RCC 7860 (cell line): ENCODE measurements at regions not wholly inside any gene's neighbourhood (a gene's known extent, or its start where the extent isn't known, plus 50 kb on each side); places are given as distances from the start of the nearest gene placed in this dataset.

ENCODE experiments used
- DNase-seq: peaks from one replicate; pipeline ENCODE4 v3.0.0-alpha.2; 2015; ENCODE audit warnings: low spot score
- FAIRE-seq: peaks from 2 replicates; lab custom pipeline; 2012; peaks lifted over from hg19 to GRCh38; lab: Jason Lieb, UNC

DNA sequence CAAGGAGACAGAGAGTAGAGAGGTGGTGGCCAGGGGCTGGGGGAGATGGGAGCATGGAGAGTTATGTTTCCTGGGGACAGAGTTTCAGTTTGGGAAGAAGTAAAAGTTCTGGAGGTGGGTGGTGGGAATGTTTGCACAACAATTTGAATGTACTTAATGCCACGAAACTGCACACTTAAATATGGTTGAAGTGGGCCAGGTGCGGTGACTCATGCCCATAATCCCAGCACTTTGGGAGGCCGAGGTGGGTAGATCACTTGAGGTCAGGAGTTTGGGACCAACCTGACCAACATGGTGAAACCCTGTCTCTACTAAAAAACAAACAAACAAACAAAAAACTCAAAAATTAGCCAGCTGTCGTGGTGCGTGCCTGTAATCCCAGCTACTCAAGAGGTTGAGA lies 137.2 kb downstream of the PFKFB3 start:
- no peak for FAIRE-seq
- DNase-seq, result no peak

DNA sequence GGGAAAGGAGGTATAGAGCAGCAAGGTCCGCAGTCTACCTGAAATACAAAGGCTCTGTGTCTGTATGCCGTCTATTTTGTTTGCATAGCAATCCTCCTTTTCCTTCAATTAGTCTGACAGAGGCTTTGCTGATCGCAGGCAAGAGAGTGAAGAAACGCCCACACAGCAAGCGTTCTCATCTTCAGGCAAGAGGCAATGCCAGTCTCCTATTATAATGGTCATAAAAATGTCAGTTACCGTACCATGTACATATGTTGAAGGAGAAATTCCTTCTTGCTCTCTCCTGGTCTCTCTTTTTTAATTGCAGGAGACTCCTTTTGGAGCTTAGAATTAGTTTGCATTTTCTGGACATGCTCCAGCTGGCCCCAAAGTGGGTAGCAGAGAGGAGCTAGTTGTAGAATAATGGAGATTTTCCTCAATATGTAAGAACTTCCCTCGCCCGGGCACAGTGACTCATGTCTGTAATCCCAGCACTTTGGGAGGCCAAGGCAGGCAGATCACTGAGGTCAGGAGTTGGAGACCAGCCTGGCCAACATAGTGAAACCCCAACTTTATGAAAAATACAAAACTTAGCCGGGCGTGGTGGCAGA lies 139.5 kb downstream of the PFKFB3 start:
- DNase-seq, result no peak
- FAIRE-seq, result no peak

DNA sequence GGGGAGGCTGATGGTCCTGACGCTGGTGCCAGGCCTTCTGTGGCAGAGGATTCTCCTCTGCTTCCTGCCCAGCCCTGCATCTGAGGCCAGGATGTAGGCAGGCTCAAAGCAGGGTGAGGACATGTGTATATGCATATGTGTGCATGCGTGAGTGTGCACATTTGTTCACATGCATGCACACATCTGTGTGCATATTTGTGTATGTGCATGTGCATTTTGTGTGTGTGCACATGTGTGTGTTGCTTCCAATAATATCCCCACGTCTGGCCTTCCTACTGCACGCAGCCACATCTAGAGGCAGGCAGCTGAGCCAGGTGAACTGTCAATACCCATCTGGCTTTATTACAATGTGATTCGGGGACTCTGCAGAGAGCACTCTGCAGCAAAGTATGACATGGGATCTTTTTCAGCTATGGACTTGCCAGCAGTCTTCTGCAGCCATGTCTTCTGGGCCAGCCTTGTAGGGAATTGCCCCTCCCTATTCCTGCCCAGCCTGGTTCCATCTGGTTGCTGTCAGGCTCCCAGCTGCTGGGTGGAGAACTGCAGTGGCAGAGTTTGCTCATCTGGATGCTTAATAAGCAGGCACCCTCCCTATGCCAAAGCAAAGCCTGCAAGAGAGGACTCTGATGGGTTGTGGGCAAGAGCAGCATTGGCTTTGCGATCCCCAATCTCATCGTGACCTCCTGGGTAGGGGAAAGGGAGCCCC lies 140.7 kb downstream of the PFKFB3 start:
- DNase-seq, result no peak
- no peak for FAIRE-seq

DNA sequence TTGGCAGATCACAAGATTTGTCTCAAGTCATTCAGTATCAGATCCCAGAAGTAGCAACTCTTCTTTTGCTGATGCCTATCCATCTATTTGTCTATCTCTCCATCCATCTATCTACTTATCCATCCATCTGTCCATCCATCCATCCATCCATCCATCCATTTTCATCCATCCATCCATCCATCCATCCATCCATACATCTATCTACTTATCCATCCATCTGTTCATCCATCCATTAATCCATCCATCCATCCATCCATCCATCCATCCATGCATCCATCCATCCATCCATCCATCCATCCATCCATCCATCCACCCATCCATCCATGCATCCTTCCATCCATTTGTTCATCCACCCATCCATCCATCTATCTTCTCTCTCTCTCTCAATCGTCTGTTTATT lies 142.7 kb downstream of the PFKFB3 start:
- FAIRE-seq, result no peak
- no peak for DNase-seq

DNA sequence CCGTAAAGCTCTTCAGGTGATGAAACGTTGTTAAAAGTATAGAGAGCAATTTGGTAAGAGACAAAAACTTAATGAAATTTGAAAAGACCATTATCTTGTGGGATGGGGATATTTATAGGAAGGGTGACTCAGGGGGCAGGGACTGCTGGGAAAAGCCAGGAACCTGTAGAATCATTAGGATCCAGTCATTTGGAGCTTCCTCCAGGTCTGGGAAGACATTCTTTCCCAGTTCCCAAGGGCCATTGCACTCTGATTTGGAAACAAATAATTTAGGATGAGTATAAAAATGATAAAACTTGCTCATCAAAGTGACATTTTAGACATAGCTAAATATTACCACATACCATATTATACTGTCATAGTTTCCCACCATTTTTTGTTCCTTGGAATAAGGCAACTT lies 143.9 kb downstream of the PFKFB3 start:
- DNase-seq (no peak), FAIRE-seq (no peak)

DNA sequence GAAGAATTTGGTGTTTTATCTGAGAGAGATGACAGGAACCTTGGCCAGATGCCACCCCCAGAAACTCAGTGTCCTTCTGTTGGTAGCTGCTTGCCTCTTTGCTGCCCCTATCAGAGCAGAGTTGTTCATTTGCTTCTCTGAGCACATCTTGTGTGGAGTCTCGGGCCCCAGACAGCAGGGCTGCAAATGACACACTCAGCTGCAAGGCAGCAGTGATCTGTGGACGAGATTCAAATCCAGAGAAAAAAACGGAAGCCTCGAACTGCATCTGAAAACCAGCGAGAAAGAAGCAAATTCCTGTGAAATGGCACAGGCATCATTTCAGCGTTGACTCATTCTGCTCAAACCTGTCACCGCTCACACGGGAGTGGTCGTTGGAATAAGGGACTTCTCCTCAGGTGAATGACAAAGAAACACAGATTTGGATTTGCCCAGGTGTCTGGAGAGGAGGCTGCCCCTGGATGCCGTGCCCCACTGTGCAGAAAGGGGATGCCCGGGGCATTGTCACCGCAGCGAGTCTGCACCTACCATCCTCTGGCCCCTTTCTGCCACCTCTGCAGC lies 144.7 kb downstream of the PFKFB3 start:
- FAIRE-seq (peak; percentile 60), DNase-seq (peak; percentile 35)

DNA sequence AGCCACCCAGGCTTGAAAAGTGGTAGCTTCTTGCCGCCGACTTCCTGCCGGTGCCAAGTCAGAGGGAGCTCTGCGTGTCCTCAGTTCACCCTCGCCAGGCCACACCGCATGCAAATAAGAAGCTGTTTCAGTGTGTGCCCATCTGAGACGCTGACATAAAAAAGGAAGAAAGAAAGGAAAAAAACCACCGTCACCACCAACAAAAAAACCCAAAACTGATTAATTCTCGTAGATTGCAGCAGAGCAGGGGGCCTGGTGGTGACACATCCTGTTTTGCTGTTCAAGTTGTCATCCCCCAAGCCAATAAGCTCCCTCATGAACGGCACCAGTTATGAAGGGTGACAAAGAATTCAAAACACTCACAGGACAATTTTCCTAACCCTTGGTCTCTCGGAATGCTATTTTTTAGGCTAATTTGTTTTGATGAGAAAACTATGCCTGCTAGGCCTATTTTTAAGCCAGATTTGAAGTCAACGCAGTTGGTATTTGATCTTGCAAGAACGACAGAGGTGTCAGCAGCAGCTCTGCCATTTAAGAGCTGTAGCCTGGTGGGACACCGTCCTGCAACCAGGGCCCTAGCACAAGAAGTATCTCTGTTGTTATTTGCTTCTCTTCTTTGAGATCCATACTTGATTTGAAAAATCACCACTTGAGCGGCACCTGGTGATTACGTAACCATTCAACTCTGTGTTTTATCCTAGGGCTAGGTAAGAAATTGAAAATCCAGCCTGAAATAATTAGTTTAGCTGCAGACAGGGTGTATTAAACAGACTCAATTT lies 145.6 kb downstream of the PFKFB3 start:
- FAIRE-seq, result peak; percentile 91
- DNase-seq, result peak; percentile 67

DNA sequence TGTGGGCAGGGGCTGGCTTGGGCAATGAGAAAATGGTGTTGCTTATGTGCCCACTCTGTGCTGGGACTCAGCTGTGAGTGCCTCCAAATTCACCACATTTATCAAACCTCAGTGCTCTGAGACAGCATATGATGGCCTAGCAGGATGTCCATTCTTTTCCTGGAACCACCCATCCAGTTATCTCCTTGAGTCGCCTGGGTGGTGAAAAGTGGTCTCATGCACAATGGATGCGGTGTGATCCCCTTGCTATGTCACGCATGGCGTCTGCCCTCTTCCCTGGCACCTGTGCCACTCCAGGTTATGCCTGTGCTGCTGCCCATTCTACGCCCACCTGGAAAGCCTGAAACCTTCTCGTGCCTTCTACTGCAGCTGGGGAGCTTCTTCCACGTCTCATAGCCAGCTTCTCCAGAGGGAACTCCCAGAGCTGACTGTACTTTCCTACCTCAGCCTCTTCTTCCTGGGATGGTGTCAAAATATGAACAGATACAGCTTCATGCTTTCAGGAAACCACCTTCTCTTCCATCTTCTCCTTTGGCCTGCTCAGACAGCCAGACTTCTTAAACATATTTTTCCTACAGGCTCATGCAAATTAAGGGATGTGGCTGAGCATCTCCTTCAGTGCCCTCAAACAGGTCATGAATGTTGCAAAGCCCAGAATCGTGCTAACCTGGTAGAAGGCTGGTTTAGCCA lies 147.3 kb downstream of the PFKFB3 start:
- DNase-seq (no peak), FAIRE-seq (no peak)

DNA sequence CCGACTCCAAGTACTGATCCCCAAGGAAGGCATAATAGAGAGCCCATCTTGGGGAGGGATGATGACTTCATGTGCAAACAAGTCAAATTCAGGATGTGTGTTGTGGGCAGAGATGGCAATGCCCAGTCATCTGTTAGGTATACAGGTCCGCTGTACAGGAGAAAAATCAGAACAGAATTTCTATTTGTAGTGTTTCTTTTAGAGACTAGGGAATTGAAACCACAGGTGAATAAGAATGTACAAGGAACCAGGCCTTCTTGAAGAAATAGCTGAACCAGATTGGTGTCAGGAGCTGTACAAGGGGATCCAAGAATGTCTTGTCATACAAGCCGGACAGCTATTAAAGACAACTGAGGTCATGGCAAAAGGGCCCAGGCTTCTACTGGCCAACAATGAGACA lies 147.9 kb downstream of the PFKFB3 start:
- DNase-seq (no peak), FAIRE-seq (no peak)

DNA sequence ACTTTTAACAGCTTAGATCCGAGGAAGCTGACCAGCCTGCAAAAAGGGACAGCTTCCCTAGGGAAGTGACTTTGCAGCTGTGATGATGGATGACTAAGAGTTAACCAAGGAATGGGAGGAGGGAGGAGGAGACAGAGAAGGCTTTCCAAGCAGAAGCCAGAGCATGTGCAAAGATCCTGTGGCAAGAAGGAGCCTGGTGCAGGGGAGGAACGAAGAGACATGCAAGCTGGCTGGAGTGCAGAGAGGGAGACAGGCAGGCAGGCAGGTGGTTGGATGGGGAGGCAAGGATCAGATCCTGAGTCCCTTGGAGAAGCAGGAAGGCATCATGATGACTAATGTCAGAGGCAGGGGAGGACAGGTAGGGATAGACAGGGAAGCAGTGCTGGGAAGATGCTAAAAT lies 148.8 kb downstream of the PFKFB3 start:
- FAIRE-seq, result no peak
- DNase-seq, result peak; percentile 33

DNA sequence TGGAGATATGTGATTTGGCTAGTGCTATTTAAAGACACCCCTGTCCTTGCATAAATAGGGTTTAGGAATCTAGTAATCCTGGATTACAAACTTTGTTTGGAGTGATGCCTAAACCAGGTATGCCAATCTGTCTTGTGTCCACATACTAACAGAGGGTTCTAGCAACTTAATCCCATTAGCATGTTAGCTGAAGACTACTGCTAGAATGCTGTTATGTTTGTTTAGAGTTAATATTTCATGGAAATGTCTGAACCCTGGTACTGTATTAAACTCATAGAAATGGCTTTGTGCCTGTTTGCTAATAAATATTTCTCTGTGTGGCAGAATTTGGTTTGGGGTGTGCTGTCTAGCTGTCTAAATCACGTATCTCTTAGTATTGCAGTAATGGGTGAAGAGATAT lies 150.8 kb downstream of the PFKFB3 start:
- DNase-seq, result no peak
- peak; percentile 7 for FAIRE-seq

DNA sequence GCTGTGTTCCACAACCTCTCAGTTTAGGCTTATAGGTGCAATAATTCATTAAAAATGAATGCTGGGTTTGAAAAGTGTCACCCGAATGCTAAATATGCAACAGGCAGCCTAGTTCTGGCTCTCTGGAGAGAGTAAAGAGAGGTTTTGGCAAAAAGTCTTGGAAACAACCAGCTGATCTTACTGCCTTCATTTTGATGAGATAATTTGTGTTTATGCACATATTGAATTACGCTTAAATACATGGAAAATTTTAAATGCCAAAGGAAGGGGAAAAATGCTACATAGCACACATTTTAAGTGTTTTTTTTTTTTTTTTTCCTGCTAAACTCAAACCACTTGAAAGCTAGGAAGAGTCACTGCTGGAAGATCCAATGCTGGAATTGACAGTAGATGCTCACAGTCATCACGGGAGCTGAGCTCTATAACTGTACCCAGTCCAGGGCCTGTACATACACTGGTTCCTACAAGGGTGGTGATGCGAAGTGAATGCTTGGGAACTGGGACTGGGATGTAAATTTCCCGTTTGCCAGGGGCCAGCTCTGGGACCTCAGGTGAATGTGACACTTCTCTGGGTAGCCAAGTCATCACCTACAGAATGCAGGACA lies 151.5 kb downstream of the PFKFB3 start:
- no peak for FAIRE-seq

DNA sequence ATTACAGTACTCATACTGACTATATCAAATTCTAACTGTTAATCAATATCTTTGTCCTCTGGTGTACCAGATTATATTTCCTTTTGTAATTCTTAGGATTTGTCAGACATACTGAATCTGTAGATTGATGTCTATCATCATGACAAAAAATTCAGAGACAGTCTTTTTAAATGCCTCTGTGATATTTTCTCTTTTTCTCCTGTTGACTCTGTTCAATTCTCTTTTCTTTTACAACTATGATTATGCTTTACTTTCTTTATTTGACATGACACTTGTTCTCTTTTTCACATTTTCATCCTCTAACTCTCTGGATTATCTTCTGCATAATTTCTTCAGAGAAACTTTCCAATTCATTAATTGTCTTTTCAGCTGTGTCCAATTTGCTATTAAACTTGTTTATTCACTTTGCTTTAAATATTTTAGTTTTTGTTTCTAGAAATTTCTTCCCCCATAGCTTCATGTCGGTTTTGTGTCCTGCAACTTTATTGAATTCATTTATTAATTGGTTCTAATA lies 153.6 kb downstream of the PFKFB3 start:
- DNase-seq, result no peak
- no peak for FAIRE-seq

More for the DNA sequence above, 151.5 kb downstream of the PFKFB3 start:
- no peak for DNase-seq

DNA sequence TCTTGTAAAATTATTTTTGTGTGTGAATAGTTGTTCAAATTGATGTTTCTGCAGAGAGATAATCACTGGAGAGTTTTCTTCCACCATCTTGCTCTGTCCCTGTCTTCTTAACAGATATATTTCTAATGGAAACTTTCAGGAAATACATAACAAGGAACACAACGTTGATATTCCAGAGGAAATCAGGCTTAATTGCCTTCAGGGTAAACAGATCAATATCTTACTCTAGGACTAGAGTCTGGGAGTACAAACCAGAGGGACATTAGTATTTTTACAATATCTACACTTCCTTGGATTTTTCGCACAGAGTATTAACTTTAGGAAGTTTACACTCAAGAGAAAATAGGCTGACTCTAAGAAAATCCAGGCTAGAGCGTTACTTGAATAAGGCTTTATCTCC lies 159.1 kb downstream of the PFKFB3 start:
- DNase-seq, result no peak
- FAIRE-seq, result no peak

DNA sequence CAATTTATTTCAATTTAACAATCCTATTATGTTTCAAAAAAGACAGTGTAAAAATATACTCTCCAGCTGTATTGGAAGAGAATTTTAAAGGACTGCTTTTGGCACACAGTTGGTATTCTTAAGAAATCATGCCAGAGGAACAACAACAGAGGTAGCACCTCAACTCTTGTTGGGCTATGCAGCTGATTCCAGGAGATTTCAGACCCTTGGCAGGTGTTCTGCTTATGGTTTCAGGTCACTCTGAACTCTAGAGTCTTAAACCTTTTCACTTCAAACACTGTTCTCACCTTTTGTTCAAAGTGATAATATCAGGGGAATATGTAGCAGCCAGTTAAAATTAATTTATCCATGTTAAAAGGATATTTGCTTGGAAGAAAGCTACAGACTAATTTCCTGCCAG lies 160.1 kb downstream of the PFKFB3 start:
- no peak for FAIRE-seq

DNA sequence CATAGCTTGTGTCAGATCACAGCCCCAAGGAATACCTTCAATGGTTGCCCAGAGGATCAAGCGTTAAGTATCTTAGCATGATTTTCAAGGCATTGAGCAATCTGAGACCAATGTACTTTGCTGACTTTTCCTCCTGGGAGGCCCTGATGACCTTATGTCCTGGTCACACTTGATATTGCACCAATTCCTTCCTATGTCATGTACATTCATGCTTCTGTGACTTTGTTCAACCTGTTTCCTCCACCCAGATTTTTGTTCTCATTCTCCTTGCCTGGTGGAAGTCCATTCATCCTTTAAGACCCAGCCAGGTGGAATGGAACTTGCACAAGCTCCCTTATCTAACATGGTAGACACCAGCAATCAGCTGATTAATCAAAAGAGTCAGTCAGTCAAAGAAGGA lies 160.8 kb downstream of the PFKFB3 start:
- DNase-seq, result no peak
- no peak for FAIRE-seq

More for the DNA sequence above, 160.1 kb downstream of the PFKFB3 start:
- no peak for DNase-seq

DNA sequence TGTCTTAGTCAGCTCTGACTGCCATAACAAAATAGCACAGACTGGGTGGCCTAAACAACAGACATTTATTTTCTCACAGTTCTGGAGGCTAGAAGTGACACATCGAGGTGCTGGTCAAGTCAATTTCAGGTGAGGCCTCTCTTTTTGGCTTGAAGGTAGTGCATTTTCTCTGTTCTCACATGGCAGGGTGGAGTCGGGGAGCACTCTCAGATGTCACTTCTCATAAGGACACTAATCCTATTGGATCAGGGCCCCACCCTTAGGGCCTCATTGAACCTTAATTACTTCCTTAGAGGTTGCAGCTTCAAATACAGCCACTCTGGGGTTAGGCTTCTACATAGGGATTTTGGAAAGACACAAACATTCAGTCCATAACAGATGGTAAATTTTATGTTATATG lies 161.6 kb downstream of the PFKFB3 start:
- no peak for DNase-seq
- no peak for FAIRE-seq

DNA sequence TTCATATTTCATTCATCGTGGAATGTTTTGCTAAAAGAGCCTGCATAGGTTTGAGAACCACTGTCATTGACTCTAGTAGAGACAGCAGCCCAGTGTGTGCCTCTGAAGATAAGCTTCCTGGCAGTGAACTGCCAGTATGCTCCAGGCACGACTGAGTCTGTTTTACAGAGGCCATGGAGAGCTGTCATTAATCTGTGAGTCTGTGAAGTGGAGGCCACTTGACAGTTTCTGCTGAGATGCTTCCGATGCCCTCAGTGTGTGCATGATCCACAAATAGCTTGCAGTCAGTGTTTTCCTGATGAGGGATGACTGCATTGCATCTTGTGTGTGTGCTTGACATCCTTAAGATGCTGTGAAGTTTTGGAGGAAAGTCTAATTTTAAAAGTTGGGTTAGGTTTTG lies 162.2 kb downstream of the PFKFB3 start:
- FAIRE-seq (no peak), DNase-seq (no peak)

DNA sequence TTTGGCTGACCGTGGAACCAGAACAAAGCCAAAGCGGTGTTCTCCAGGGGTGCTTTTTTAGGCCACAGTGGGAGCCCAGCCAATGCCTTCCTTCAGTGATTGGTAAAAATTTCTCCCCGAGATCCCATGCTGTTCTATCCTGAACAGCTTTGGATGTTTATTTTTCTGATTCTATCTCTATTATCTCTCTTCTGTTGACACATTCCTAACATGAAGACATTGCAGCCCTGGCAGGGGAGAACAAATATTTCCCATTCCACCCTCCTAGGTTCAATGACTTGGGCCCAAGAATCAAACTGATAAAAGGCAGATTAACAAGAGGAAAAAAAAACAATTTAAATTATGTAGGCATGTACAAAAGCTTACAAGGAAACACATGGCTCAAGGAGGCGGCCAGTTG lies 162.7 kb downstream of the PFKFB3 start:
- FAIRE-seq, result no peak

More for the DNA sequence above, 162.7 kb downstream of the PFKFB3 start:
- DNase-seq, result no peak
